HG03378 (cell line): ENCODE measurements at regions not wholly inside any gene's neighbourhood (a gene's known extent, or its start where the extent isn't known, plus 50 kb on each side); places are given as distances from the start of the nearest gene placed in this dataset.
"Not testable (repeated sequence)": the region's sequence is repeated elsewhere in the genome, so short reads cannot be mapped to it uniquely, and the experiment has no call there.

Source experiments
- ATAC-seq: cut with Tn5 transposase; IDR thresholded peaks from one replicate; pipeline ENCODE4 v1.9.1; 2021; ENCODE audit warnings: mild to moderate bottlenecking, moderate library complexity; ENCODE audit not compliant: unreplicated experiment

GRCh38 chr1:199095628-199096027 is 456.8 kb downstream of the PTPRC start:
- not testable (repeated sequence) for ATAC-seq

GRCh38 chr1:199096591-199096990 is 457.8 kb downstream of the PTPRC start:
- ATAC-seq = no peak

- no peak for ATAC-seq
Measured at GRCh38 chr1:199098468-199098867, 459.6 kb downstream of the PTPRC start.

DNA sequence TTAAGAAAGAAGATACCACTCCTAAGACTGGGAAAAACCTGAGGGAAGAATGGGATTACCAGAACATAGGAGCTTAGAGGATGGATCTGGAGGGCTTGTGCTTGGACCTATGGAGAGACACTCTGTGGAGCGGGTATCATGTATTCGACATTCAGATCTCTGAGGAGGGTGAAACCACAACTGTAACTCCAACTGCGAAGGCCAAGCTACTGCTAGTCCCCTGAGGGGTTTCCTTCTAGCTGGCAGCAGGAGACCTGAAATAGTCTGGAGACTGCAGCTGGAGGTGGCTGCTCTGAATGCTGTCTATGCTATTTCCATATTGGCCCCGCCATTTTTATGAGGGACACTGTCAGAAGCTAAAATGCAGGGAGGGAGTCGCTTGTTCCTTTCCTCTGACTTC is 462.3 kb downstream of the PTPRC start:
- no peak for ATAC-seq

GRCh38 chr1:199101635-199102034 is 462.8 kb downstream of the PTPRC start:
- ATAC-seq = no peak

- ATAC-seq = peak; percentile 76
Measured at GRCh38 chr1:199102239-199102638, 463.4 kb downstream of the PTPRC start.

DNA sequence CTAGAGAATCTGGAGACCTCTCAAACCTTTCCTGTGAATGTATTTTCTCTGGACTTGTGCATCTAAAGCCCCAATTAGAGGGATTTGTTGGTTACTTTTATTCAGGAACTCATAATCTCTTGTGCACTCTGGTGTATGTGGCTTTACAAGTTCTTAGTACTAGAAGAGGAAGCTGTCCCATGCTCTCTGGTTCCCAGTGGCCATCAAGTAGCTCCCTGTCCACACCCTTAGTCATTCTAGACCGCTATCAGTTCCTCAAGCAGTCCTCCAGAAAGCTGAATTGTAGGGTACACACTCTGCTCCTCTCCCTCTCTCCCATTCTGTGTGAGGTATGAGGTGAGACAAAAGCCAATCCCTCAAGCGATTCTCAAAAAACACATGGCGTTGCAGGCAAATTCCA is 470.3 kb downstream of the PTPRC start:
- no peak for ATAC-seq

DNA sequence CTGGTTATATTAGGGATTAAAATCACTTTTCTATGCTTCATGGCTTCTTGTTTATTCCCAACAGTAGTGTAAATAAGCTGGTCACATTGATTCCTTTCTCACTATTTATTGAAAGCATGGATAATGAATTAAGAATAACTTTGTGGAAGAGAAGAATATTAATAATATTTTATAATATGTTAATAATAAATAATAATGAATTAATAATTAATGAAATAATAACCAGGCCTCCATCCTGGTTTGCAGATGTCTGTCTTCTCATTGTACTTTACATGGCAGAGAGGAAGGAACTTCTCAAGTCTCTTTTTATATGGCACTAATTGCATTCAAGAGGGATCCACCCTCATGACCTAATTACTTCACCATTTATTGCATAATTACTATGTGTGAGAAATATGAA is 473.5 kb downstream of the PTPRC start:
- no peak for ATAC-seq

GRCh38 chr1:199113265-199113869 is 474.5 kb downstream of the PTPRC start:
- no peak for ATAC-seq

DNA sequence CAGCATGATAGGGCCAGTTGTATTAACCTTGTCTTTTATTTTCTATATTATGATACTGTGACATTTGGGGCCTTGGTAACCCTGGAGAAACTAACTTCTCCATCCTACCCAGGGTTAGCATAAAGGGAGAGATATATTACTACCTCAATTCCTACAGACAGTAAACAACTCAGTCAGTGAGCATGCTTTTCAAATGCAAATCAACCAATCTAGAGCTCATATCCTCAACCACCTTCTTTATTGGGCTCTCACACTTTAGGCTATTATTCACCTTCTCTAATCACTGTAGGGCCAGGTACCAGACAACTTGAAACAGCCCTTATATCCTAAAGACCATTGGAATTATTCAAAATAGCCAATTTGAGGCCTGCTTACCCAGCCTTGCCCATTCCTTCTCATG is 477.6 kb downstream of the PTPRC start:
- no peak for ATAC-seq

GRCh38 chr1:199121047-199121446 is 482.2 kb downstream of the PTPRC start:
- ATAC-seq = no peak

GRCh38 chr1:199122085-199122484 is 483.2 kb downstream of the PTPRC start:
- ATAC-seq = no peak

DNA sequence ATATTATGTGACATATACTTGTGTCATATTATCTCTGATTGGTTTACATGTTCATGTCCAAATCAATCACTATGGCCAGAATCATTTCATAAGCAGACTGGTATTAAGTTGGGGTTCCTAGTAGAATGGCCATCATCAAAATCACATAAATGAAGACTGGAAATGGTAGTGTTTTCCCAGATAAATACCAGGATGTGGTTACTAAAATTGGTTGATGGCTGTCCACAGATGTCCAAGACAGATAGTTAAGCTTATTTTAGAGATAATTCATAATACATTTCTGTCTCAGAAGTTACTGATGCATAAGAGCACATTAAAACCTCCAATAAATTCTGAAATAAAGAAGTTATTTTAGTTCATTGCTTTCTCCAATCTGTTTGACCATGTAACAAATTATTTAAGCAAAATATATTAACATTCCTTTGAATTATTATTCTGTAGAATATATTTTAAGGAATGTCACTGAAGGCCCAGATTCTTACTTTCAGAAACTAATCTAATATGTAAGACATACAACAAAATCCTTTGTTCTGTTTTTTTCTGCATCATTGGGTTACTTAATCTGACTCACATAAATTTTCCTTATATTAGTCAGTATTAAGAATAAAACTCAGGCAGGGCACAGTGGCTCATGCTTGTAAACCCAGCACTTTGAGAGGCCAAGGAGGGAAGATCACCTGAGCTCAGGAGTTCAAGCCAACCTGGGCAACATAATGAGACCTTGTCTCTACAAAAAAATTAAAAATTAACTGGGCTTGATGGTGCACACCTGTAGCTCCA is 483.9 kb downstream of the PTPRC start:
- ATAC-seq = no peak

- ATAC-seq = no peak
Measured at GRCh38 chr1:199123615-199124014, 484.8 kb downstream of the PTPRC start.

- ATAC-seq = no peak
Measured at GRCh38 chr1:199124351-199124750, 485.5 kb downstream of the PTPRC start.

GRCh38 chr1:199129247-199129646 is 490.4 kb downstream of the PTPRC start:
- no peak for ATAC-seq

DNA sequence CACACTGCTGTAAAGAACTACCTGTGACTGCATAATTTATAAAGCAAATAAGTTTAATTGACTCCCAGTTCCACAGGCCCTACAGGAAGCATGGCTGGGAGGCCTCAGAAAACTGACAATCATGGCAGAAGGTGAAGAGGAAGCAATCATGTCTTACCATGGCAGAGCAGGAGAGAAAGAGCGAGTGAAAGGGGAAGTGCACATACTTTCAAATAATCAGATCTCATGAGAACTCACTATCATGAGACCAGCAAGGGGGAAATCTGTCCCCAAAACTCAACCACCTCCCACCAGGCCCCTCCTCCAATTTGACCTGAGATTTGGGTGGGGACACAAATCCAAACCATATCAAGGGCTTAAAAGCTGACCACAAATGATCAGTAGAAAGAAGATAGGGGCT is 493.2 kb downstream of the PTPRC start:
- no peak for ATAC-seq

DNA sequence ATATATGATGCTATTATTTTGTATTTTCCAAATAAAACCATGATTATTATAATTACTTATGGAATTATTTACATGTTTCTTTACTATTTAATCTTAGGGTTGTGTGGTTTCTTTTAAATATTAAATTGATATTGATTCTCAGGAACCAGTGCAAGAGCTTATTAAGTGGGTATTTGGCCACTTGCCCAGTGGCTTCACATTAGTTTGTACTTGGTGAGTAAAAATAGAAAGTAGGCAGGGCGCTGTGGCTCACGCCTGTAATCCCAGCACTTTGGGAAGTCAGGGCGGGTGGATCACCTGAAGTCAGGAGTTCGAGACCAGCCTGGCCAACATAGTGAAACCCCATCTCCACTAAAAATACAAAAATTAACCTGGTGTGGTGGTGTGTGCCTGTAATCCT is 497.1 kb downstream of the PTPRC start:
- ATAC-seq = no peak

DNA sequence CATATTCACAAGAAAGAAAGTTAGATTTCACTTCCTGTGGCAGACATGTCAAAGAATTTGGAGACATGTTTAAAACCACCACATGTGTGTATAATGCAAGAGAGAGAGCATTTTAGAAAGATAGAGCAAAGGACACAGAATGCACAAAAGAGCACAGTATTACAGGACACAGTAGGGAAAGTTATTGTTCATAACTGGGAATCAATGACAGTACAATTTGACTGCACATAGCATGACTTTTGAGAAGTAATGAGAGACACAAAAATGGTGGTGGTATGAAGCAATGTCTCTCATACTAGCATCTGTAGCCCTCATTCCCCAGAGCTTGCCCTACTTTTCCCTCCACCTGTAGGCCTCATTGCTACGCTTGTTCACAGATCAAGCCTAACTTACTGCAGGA is 499.2 kb downstream of the PTPRC start:
- ATAC-seq = no peak

DNA sequence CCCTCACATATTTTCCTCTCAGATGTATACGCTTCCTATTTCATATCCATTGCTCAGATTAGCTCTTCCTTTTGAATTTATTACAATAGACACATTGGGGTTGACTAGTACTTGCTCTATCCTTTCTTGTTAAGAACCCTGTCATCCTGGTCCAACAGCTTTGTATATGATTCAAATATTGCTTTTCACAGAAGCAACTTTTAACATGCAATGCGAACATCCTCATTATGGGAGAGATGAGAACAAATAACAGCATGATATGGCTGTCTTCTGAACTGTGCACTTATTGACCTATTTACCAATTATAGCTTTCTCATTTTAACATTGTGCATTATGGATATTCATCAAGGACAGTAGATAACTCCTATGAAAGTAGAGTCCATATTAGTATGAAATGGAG is 510.8 kb downstream of the PTPRC start:
- ATAC-seq = no peak

- ATAC-seq = no peak
Measured at GRCh38 chr1:199150756-199151155, 511.9 kb downstream of the PTPRC start.

- ATAC-seq = peak; percentile 66
Measured at GRCh38 chr1:199151634-199152425, 513.0 kb downstream of the PTPRC start.
